ENCODE measurements at regions not wholly inside any gene's neighbourhood (a gene's known extent, or its start where the extent isn't known, plus 50 kb on each side); places are given as distances from the start of the nearest gene placed in this dataset.

DNA sequence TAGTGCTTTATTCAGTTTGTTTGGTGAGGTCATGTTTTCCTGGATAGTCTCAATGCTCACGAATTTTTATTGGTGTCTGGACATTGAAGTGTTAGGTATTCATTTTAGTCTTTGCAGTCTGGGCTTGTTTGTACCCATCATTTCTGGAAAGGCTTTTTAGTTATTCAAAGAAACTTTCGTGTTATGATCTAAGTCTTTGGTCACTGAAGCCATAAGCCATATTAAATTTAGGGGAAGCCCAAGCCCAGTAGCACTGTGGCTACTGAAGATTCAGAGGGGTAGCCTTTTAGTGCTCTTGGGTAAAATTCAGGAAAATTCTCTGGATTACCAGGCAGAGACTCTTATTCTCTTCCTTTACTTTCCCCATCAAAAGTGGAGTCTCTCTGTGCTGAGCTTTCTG lies 56.2 kb upstream of the PEX5L start:
- Histone ChIP-seq H3K27me3 (ENCODE audit: control insufficient read depth, insufficient read depth, low read length) (no peaks in the 10 kb centered on the region), H3K4me1 (ENCODE audit: control insufficient read depth, insufficient read depth, low read length) (no peaks in the 10 kb centered on the region), H3K9me3 (replicated peaks; ENCODE audit: low read length) (no peaks in the 10 kb centered on the region), H3K36me3 (ENCODE audit: insufficient read depth, low read length) (no peaks in the 10 kb centered on the region), H3K9ac (ENCODE audit: low read depth, low read length) (no peak overlapping the region), H3K4me3 (ENCODE audit: low read length) (no peak overlapping the region), H3K4me2 (ENCODE audit: low read length) (no peak overlapping the region)

DNA sequence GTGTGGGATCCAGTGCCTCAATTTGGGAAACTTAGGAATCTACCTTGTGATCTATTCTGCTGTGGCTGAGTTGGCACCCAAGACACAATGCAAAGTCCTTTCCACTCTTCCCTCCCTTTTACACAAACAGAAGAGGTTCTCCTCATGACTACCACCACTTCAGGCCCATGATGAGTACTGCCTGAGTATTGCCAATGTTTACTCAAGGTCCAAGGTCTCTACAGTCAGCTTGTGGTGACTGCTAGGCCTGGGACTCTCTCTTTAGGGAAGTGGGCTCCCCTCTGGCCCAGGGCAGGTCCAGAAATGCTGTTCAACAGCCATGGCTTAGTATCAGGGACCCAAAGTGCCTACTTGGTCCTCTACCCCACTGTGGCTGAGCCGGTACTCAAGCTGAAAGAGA lies 56.8 kb upstream of the PEX5L start:
- H3K4me2 ChIP-seq (ENCODE audit: low read length), result no peak overlapping the region
- H3K27me3 ChIP-seq (ENCODE audit: control insufficient read depth, insufficient read depth, low read length), result no peaks in the 10 kb centered on the region
- no peaks in the 10 kb centered on the region for H3K4me1 ChIP-seq (ENCODE audit: control insufficient read depth, insufficient read depth, low read length)
- H3K9me3 ChIP-seq (replicated peaks; ENCODE audit: low read length), result no peaks in the 10 kb centered on the region
- H3K4me3 ChIP-seq (ENCODE audit: low read length), result no peak overlapping the region
- H3K9ac ChIP-seq (ENCODE audit: low read depth, low read length), result no peak overlapping the region
- no peaks in the 10 kb centered on the region for H3K36me3 ChIP-seq (ENCODE audit: insufficient read depth, low read length)

DNA sequence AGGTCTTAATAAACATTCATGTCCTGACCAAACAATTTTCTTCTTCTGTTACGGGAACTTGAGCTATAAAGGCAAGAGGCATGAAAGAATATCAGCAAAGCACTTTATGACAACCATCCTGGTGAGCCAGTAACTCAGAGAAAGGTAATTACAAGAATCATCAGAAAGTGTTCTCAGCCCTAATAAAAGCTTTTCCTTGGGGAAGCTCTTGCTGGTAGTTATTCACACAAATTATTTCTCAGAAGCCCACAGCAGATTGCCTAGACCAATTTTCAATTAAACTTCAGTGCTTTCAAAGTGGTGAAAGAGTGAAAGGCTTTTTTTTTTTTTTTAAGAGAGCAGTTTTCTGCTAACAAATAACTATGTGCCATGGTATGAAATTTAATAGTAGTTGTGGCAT lies 60.9 kb upstream of the PEX5L start:
- Histone ChIP-seq H3K9me3 (replicated peaks; ENCODE audit: low read length) (no peaks in the 10 kb centered on the region), H3K4me1 (ENCODE audit: control insufficient read depth, insufficient read depth, low read length) (no peaks in the 10 kb centered on the region), H3K9ac (ENCODE audit: low read depth, low read length) (no peak overlapping the region), H3K27me3 (ENCODE audit: control insufficient read depth, insufficient read depth, low read length) (no peaks in the 10 kb centered on the region), H3K4me2 (ENCODE audit: low read length) (no peak overlapping the region), H3K36me3 (ENCODE audit: insufficient read depth, low read length) (no peaks in the 10 kb centered on the region), H3K4me3 (ENCODE audit: low read length) (no peak overlapping the region)

- H3K9ac ChIP-seq (ENCODE audit: low read depth, low read length), result no peak overlapping the region
- H3K27me3 ChIP-seq (ENCODE audit: control insufficient read depth, insufficient read depth, low read length), result no peaks in the 10 kb centered on the region
- H3K4me1 ChIP-seq (ENCODE audit: control insufficient read depth, insufficient read depth, low read length), result no peaks in the 10 kb centered on the region
- H3K9me3 ChIP-seq (replicated peaks; ENCODE audit: low read length), result no peaks in the 10 kb centered on the region
- no peak overlapping the region for H3K4me3 ChIP-seq (ENCODE audit: low read length)
- no peaks in the 10 kb centered on the region for H3K36me3 ChIP-seq (ENCODE audit: insufficient read depth, low read length)
- H3K4me2 ChIP-seq (ENCODE audit: low read length), result no peak overlapping the region
These were observed 65.4 kb upstream of the PEX5L start for GRCh38 chr3:180102134-180102533.

- Histone ChIP-seq H3K4me3 (ENCODE audit: low read length) (no peak overlapping the region), H3K36me3 (ENCODE audit: insufficient read depth, low read length) (no peaks in the 10 kb centered on the region), H3K9ac (ENCODE audit: low read depth, low read length) (no peak overlapping the region), H3K9me3 (replicated peaks; ENCODE audit: low read length) (no peaks in the 10 kb centered on the region), H3K27me3 (ENCODE audit: control insufficient read depth, insufficient read depth, low read length) (no peaks in the 10 kb centered on the region), H3K4me2 (ENCODE audit: low read length) (no peak overlapping the region), H3K4me1 (ENCODE audit: control insufficient read depth, insufficient read depth, low read length) (no peaks in the 10 kb centered on the region)
These were observed 65.9 kb upstream of the PEX5L start for GRCh38 chr3:180102604-180103003.

DNA sequence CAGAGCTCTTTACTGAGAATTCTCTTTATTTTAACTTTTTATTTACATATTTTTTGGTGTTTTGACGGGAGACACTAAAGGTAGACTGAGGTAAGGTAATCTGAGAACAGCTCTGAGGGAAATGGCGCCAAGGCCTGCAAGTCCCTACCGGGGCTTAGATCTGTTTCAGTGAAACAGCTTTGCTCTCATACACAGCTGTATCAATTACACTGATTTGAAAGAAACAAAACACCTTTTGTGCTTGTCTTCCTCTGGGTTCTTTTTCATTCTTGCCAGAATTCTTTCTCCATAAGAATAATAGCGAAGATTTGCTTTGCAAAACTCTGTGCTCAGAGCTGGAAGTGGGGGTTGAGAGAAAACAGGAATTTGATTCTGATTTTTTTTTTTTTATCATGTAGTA lies 79.5 kb upstream of the PEX5L start:
- H3K4me1 ChIP-seq (ENCODE audit: control insufficient read depth, insufficient read depth, low read length), result no peaks in the 10 kb centered on the region
- H3K4me2 ChIP-seq (ENCODE audit: low read length), result no peak overlapping the region
- no peak overlapping the region for H3K9ac ChIP-seq (ENCODE audit: low read depth, low read length)
- no peaks in the 10 kb centered on the region for H3K9me3 ChIP-seq (replicated peaks; ENCODE audit: low read length)
- H3K4me3 ChIP-seq (ENCODE audit: low read length), result no peak overlapping the region
- H3K27me3 ChIP-seq (ENCODE audit: control insufficient read depth, insufficient read depth, low read length), result no peaks in the 10 kb centered on the region
- no peaks in the 10 kb centered on the region for H3K36me3 ChIP-seq (ENCODE audit: insufficient read depth, low read length)

DNA sequence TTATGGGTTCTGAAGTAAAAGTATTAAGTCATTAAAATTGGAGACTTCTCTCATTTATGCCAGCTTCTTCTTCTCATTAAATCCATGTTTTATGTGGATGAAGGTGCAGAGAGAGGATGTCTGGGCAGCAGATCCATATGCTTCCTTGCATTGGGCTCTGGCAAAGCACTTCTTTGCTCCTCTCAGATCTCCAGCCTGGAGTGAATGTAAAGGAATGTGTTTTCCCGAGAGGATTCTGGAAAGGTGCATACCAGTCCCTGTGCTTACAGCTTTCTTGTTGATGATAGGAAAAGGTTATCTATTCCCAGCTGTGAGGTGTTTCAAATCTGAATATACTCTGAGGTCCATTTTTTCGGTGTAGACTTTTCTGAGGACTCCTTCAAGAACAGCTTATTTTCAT lies 79.9 kb upstream of the PEX5L start:
- Histone ChIP-seq H3K9ac (ENCODE audit: low read depth, low read length) (no peak overlapping the region), H3K27me3 (ENCODE audit: control insufficient read depth, insufficient read depth, low read length) (no peaks in the 10 kb centered on the region), H3K4me2 (ENCODE audit: low read length) (no peak overlapping the region), H3K4me1 (ENCODE audit: control insufficient read depth, insufficient read depth, low read length) (no peaks in the 10 kb centered on the region), H3K36me3 (ENCODE audit: insufficient read depth, low read length) (no peaks in the 10 kb centered on the region), H3K9me3 (replicated peaks; ENCODE audit: low read length) (no peaks in the 10 kb centered on the region), H3K4me3 (ENCODE audit: low read length) (no peak overlapping the region)

DNA sequence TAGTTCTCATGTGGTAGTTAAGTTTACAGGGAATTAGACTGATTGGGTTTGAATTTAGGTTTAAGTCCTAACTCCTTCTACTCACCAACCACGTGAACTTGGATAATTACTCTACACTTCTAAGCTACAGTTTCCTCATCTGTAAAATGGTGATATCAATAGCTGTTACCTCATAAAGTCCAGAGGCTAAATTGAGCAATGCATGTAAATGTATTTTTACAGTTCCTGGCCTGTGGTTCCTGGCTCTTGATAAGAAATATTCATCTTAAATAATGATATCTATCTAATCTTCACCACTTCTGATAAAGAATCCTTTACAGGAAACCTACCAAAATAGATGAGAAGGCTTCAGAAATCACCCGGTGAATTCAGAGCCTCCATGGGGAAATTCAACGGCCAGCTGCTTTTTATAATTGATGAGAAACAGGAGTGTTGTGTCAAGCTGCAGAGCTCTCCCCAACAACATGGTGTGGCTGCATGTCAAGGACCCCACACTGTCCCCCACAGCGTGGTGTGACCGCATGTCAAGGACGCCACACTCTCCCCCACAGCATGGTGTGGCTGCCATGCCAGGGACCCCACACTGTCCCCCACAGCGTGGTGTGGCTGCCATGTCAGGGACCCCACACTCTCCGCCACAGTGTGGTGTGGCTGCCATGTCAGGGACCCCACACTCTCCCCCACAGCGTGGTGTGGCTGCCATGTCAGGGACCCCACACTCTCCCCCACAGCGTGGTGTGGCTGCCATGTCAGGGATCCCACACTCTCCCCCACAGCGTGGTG lies 80.8 kb upstream of the PEX5L start:
- Histone ChIP-seq H3K9ac (ENCODE audit: low read depth, low read length) (no peak overlapping the region), H3K4me3 (ENCODE audit: low read length) (no peak overlapping the region), H3K9me3 (replicated peaks; ENCODE audit: low read length) (no peaks in the 10 kb centered on the region), H3K36me3 (ENCODE audit: insufficient read depth, low read length) (no peaks in the 10 kb centered on the region), H3K4me2 (ENCODE audit: low read length) (no peak overlapping the region), H3K4me1 (ENCODE audit: control insufficient read depth, insufficient read depth, low read length) (no peaks in the 10 kb centered on the region), H3K27me3 (ENCODE audit: control insufficient read depth, insufficient read depth, low read length) (no peaks in the 10 kb centered on the region)

DNA sequence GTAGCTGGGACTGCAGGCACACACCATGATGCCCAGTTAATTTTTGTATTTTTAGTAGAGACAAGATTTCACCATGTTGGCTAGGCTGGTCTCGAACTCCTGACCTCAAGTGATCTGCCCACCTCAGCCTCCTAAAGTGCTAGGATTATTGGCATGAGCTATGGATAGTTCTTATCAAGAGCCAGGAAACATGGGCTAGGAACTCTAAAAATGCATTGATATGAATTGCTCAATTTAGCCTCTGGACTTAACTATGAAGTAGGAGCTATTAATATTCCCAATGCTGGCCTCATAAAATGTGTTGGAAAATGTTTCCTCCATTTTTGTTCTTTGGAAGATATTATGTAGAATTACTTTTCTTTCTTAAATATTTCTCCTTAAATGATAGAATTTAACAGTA lies 82.8 kb upstream of the PEX5L start:
- no peak overlapping the region for H3K4me2 ChIP-seq (ENCODE audit: low read length)
- H3K9ac ChIP-seq (ENCODE audit: low read depth, low read length), result no peak overlapping the region
- no peaks in the 10 kb centered on the region for H3K36me3 ChIP-seq (ENCODE audit: insufficient read depth, low read length)
- H3K4me1 ChIP-seq (ENCODE audit: control insufficient read depth, insufficient read depth, low read length), result no peaks in the 10 kb centered on the region
- H3K4me3 ChIP-seq (ENCODE audit: low read length), result no peak overlapping the region
- no peaks in the 10 kb centered on the region for H3K27me3 ChIP-seq (ENCODE audit: control insufficient read depth, insufficient read depth, low read length)
- H3K9me3 ChIP-seq (replicated peaks; ENCODE audit: low read length), result no peaks in the 10 kb centered on the region

DNA sequence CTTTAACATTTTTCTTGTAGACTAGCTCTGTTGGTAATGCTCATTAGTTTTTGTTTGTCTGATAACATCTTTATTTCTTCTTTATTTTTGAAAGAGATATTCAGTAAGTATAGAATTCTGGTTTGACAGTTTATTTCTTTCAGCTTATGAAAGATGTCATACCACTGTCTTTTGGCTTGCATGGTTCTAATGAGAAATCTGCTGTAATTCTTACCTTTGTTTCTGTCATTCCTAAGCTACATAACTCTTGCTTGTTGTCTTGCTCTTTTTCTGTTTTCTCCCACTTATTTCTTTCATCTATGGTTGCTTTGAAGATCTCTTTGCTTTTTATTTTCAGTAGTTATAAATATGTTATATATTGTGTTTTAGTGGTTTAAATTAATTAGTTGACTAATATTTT lies 87.2 kb upstream of the PEX5L start:
- H3K4me2 ChIP-seq (ENCODE audit: low read length), result no peak overlapping the region

DNA sequence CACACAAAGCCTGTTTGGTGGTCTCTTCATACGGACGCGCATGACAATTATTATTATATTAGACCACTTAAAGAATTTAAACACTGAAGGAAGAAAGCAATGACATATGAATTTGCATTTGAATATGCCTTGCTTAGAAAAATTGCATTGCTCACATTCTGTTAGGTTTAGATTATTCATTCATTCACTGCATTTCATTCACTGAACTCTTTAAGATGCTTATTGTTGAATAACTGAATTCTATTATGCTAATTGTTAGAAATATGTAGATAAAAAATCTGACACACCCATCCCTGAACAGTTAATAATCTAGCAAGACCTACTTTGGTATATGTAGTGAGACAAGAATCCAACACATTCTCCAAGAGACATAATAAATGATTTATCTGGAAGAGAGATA lies 94.4 kb upstream of the PEX5L start:
- Histone ChIP-seq H3K4me3 (ENCODE audit: low read length) (no peak overlapping the region), H3K4me1 (ENCODE audit: control insufficient read depth, insufficient read depth, low read length) (no peaks in the 10 kb centered on the region), H3K36me3 (ENCODE audit: insufficient read depth, low read length) (no peaks in the 10 kb centered on the region), H3K9me3 (replicated peaks; ENCODE audit: low read length) (no peaks in the 10 kb centered on the region), H3K27me3 (ENCODE audit: control insufficient read depth, insufficient read depth, low read length) (no peaks in the 10 kb centered on the region), H3K4me2 (ENCODE audit: low read length) (no peak overlapping the region), H3K9ac (ENCODE audit: low read depth, low read length) (no peak overlapping the region)

More for the DNA sequence above, 87.2 kb upstream of the PEX5L start:
- Histone ChIP-seq H3K27me3 (ENCODE audit: control insufficient read depth, insufficient read depth, low read length) (no peaks in the 10 kb centered on the region), H3K9ac (ENCODE audit: low read depth, low read length) (no peak overlapping the region), H3K4me3 (ENCODE audit: low read length) (no peak overlapping the region), H3K36me3 (ENCODE audit: insufficient read depth, low read length) (no peaks in the 10 kb centered on the region), H3K4me1 (ENCODE audit: control insufficient read depth, insufficient read depth, low read length) (no peaks in the 10 kb centered on the region), H3K9me3 (replicated peaks; ENCODE audit: low read length) (no peaks in the 10 kb centered on the region)

- Histone ChIP-seq H3K4me1 (ENCODE audit: control insufficient read depth, insufficient read depth, low read length) (no peaks in the 10 kb centered on the region), H3K27me3 (ENCODE audit: control insufficient read depth, insufficient read depth, low read length) (no peaks in the 10 kb centered on the region), H3K4me2 (ENCODE audit: low read length) (no peak overlapping the region), H3K4me3 (ENCODE audit: low read length) (no peak overlapping the region), H3K9me3 (replicated peaks; ENCODE audit: low read length) (no peaks in the 10 kb centered on the region), H3K9ac (ENCODE audit: low read depth, low read length) (no peak overlapping the region), H3K36me3 (ENCODE audit: insufficient read depth, low read length) (no peaks in the 10 kb centered on the region)
These were observed 98.4 kb upstream of the PEX5L start for GRCh38 chr3:180135101-180135500.

Data from skeletal muscle satellite cell (primary cell).